ENCODE measurements at regions not wholly inside any gene's neighbourhood (a gene's known extent, or its start where the extent isn't known, plus 50 kb on each side); places are given as distances from the start of the nearest gene placed in this dataset.

- in situ Hi-C loops (cut with MboI; ENCODE audit: low pct_unique_long_range_greater_than_20kb, low sequenced_read_pairs), result no loop called here
- no peak for DNase-seq
Measured at GRCh38 chr21:29436143-29436542, 137.4 kb downstream of the BACH1 start.

- DNase-seq, result no peak
- in situ Hi-C loops (cut with MboI; ENCODE audit: low pct_unique_long_range_greater_than_20kb, low sequenced_read_pairs), result no loop called here
Measured at GRCh38 chr21:29436650-29437049, 137.9 kb downstream of the BACH1 start.

- no peak for DNase-seq
- in situ Hi-C loops (cut with MboI; ENCODE audit: low pct_unique_long_range_greater_than_20kb, low sequenced_read_pairs), result no loop called here
Measured at GRCh38 chr21:29441651-29442050, 142.9 kb downstream of the BACH1 start.

- in situ Hi-C loops (cut with MboI; ENCODE audit: low pct_unique_long_range_greater_than_20kb, low sequenced_read_pairs), result no loop called here
- no peak for DNase-seq
Measured at GRCh38 chr21:29443411-29444010, 144.8 kb downstream of the BACH1 start.

GRCh38 chr21:29448766-29449165, 150.0 kb downstream of the BACH1 start:
- in situ Hi-C loops (cut with MboI; ENCODE audit: low pct_unique_long_range_greater_than_20kb, low sequenced_read_pairs), result no loop called here

GRCh38 chr21:29449306-29449950, 150.7 kb downstream of the BACH1 start:
- in situ Hi-C loops (cut with MboI; ENCODE audit: low pct_unique_long_range_greater_than_20kb, low sequenced_read_pairs), result no loop called here
- no peak for DNase-seq

More at GRCh38 chr21:29448766-29449165, 150.0 kb downstream of the BACH1 start:
- DNase-seq, result no peak

- in situ Hi-C loops (cut with MboI; ENCODE audit: low pct_unique_long_range_greater_than_20kb, low sequenced_read_pairs), result no loop called here
- no peak for DNase-seq
Measured at GRCh38 chr21:29450058-29450457, 151.3 kb downstream of the BACH1 start.

- in situ Hi-C loops (cut with MboI; ENCODE audit: low pct_unique_long_range_greater_than_20kb, low sequenced_read_pairs), result no loop called here
- DNase-seq, result no peak
Measured at GRCh38 chr21:29453511-29453910, 154.8 kb downstream of the BACH1 start.

GRCh38 chr21:29454179-29454578, 155.5 kb downstream of the BACH1 start:
- no peak for DNase-seq
- in situ Hi-C loops (cut with MboI; ENCODE audit: low pct_unique_long_range_greater_than_20kb, low sequenced_read_pairs), result no loop called here

GRCh38 chr21:29462479-29462878, 163.8 kb downstream of the BACH1 start:
- DNase-seq, result no peak
- in situ Hi-C loops (cut with MboI; ENCODE audit: low pct_unique_long_range_greater_than_20kb, low sequenced_read_pairs), result no loop called here

- in situ Hi-C loops (cut with MboI; ENCODE audit: low pct_unique_long_range_greater_than_20kb, low sequenced_read_pairs), result no loop called here
- DNase-seq, result no peak
Measured at GRCh38 chr21:29465546-29465945, 166.8 kb downstream of the BACH1 start.

GRCh38 chr21:29466532-29466931, 167.8 kb downstream of the BACH1 start:
- in situ Hi-C loops (cut with MboI; ENCODE audit: low pct_unique_long_range_greater_than_20kb, low sequenced_read_pairs), result no loop called here
- DNase-seq, result no peak

GRCh38 chr21:29470397-29470796, 171.7 kb downstream of the BACH1 start:
- in situ Hi-C loops (cut with MboI; ENCODE audit: low pct_unique_long_range_greater_than_20kb, low sequenced_read_pairs), result no loop called here

GRCh38 chr21:29473808-29474207, 175.1 kb downstream of the BACH1 start:
- in situ Hi-C loops (cut with MboI; ENCODE audit: low pct_unique_long_range_greater_than_20kb, low sequenced_read_pairs), result no loop called here

More at GRCh38 chr21:29470397-29470796, 171.7 kb downstream of the BACH1 start:
- no peak for DNase-seq

GRCh38 chr21:29475329-29475728, 176.6 kb downstream of the BACH1 start:
- in situ Hi-C loops (cut with MboI; ENCODE audit: low pct_unique_long_range_greater_than_20kb, low sequenced_read_pairs), result loop anchor here (25.0 kb wide), 1 partner anchor 362 kb away; no protein-coding TSS in a partner anchor

More at GRCh38 chr21:29473808-29474207, 175.1 kb downstream of the BACH1 start:
- no peak for DNase-seq

GRCh38 chr21:29477347-29477746, 178.6 kb downstream of the BACH1 start:
- in situ Hi-C loops (cut with MboI; ENCODE audit: low pct_unique_long_range_greater_than_20kb, low sequenced_read_pairs), result loop anchor here (25.0 kb wide), 1 partner anchor 360 kb away; no protein-coding TSS in a partner anchor
- no peak for DNase-seq

More at GRCh38 chr21:29475329-29475728, 176.6 kb downstream of the BACH1 start:
- DNase-seq, result no peak

- in situ Hi-C loops (cut with MboI; ENCODE audit: low pct_unique_long_range_greater_than_20kb, low sequenced_read_pairs), result loop anchor here (25.0 kb wide), 1 partner anchor 359 kb away; no protein-coding TSS in a partner anchor
- no peak for DNase-seq
Measured at GRCh38 chr21:29477941-29478340, 179.2 kb downstream of the BACH1 start.

- in situ Hi-C loops (cut with MboI; ENCODE audit: low pct_unique_long_range_greater_than_20kb, low sequenced_read_pairs), result loop anchor here (25.0 kb wide), 1 partner anchor 356 kb away; no protein-coding TSS in a partner anchor
- no peak for DNase-seq
Measured at GRCh38 chr21:29481081-29481480, 182.4 kb downstream of the BACH1 start.

- DNase-seq, result no peak
- in situ Hi-C loops (cut with MboI; ENCODE audit: low pct_unique_long_range_greater_than_20kb, low sequenced_read_pairs), result loop anchor here (25.0 kb wide), 1 partner anchor 356 kb away; no protein-coding TSS in a partner anchor
Measured at GRCh38 chr21:29481641-29482040, 182.9 kb downstream of the BACH1 start.

- in situ Hi-C loops (cut with MboI; ENCODE audit: low pct_unique_long_range_greater_than_20kb, low sequenced_read_pairs), result loop anchor here (25.0 kb wide), 1 partner anchor 351 kb away; no protein-coding TSS in a partner anchor
- no peak for DNase-seq
Measured at GRCh38 chr21:29486306-29486807, 187.6 kb downstream of the BACH1 start.

Measured in KBM-7 (cell line).